ENCODE measurements at regions not wholly inside any gene's neighbourhood (a gene's known extent, or its start where the extent isn't known, plus 50 kb on each side); places are given as distances from the start of the nearest gene placed in this dataset.

DNA sequence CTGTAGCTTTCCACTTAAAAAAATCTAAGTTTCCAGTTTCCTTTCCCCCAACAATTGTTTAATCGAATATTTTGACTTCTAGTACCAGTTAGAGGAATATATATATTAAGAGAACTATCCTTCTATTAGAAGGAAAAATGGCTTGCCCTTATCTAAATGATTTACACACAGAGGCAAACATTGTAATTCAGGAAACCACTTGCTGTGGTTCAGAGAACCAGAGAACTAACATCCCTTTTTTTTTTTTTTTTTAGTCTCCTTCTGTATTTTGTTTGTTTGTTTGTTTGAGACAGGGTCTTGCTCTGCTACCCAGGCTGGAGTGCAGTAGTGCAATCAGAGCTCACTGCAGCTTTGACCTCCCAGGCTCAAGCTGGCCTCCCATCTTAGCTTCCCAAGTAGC, 746.6 kb downstream of the VRK1 start:
- peak; percentile 15 for DNase-seq

DNA sequence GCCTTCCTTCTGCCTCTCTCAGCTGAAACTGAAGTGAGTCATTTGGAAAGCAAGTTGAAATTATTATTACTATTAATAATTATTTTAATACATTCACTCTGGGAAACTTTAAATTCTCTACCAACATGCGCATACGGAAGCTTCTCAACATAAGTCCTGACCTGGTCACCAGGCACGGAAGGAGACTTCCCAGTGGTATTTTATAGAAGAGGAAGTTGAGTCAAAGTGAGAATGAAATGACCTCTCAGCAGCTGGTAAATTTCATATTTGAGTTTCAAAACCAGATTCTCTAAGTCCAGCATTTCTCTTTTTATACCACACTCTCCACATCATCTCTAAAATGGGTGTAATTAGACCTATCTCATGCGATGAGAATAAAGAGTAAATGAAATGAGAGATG, 747.4 kb downstream of the VRK1 start:
- peak; percentile 91 for DNase-seq

DNA sequence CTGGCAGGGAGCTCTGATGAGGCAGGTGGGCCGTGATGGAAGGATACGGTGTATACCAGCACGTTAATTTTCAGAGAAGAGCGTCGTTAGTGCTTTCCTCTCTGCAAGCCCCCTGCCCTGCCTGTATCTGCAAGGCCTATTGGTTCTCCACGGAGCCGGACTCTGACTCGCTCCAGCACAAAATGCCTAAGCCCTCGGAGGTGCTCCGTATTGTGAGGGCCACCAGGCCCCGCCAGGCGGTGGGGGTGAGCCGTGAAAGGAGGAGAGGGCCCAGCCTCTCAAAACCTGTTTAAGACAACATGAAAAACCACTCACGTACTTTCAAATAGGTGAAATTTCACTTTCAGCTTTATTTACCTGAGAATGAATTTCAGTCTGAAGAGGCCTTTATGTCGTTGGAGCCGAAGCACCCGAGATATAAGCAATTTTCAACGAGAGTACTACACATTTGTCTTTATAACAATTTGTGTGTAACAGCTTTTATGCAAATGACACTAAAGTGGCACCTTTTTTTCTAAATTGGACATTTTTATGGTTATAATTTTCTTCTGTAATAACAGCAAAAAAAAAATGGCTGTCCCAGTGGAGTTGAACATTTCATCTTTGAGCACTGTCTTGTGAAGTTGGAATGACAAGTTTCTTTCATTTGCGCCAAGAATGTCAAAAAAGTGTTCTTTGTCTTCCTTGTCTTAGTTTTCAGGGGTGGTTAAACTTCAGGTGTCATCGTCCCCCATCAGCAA, 749.5 kb downstream of the VRK1 start:
- no peak for DNase-seq

DNA sequence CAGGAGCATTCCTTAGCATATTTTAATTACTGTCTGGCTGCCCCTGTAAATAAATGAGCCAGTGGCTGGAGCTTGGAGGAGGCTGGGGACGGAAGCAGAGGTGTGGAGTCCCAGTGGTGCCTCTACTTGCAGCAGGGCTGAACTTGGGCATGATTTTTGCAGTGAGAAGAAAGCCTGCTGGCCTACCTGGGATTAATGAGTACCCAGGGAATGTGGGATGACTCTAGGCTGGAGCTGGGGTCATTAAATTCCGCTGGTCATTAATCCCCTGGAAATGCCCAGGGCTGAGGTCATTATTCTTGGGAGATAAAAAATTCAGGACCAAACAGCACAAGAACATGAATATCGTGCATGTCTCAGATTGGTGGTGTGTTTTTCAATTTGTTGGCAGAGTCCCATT, 753.3 kb downstream of the VRK1 start:
- DNase-seq: no peak

DNA sequence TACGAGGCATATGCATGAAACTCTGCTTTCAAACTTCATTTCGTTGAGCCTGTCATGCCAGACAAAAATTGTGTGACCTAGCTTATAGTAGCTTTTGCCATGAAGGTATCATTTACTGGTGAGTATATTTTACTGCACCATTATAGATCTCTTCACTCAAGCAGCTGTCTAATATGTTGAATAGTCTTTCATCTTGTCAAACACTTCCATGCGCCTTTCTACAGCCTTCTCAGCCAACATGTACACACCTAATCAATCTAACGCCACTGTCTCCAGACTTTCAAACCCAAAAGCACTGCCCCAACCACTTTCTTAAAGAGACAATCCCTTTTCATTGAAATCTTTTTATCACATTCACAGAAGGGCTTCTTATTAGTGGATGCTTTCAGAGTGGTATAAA, 757.4 kb downstream of the VRK1 start:
- DNase-seq: no peak

DNA sequence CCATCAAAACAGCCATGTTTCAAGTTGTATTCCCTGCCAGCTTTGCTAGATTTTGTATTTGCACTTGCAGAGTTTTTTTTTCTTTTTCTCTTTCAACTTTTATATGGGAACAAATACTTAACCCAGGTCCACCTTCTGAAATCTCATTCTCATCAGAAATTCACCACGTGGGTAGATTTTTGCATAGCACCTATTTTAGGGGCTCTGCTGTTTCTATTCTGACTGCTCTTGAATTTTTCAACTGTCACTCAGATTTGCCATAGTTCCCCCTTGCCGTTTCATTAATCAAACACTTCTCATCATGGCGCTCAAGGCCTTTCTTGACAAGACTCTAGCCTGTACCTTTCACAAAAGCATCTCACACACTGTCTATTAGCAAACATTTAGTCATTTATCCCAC, 767.2 kb downstream of the VRK1 start:
- no peak for DNase-seq

DNA sequence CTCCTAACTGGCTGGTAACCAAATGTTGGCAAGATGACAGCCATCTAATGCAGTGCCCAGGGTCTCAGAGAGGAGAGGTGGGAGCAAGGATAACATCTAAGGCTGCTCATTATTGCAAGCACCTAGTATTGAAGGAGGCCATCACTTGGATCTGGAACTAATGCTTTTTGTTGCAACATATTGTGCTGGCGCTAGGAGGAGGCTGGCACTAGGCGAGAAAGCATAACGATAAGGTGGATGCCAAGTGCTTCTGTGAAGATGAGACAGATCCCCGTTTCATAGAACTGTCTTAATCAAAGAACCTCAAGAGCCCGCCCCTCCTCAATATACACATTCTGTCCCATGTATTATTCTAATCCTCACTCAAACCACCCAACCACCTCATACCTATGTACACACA, 774.0 kb downstream of the VRK1 start:
- DNase-seq: no peak

DNA sequence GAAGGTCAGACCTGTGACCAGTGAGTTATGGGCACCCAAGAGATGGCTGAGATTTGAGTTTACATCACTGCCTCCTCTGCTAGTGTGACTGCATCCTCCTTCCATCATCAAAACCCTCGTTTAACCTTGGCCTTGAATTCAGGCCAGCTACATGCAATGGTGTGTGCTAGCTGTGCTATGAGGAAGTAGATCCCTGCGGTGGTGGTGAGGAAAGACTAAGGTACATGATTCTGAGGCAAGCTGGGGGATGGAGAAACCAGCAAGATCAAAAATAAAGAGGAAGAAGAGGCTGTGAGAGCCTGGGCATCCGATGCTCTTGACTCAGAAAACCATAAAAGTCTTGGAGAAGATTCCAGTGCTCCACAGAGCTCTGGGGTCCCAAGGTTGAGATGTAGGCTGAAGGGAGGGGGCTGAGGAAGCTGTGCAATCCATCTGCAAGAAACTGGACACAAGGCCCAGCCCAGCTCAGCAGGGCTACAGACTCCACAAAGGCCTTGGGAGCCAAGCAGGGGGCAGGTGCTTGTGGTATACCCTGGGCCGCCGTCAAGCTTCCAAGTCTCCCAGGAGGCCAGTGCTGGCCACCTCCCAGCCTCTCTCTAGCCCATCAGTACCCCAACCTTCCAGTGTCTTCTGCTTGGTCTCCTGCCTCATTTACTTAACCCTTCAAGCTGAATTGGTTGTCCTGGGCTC, 774.8 kb downstream of the VRK1 start:
- DNase-seq: no peak

DNA sequence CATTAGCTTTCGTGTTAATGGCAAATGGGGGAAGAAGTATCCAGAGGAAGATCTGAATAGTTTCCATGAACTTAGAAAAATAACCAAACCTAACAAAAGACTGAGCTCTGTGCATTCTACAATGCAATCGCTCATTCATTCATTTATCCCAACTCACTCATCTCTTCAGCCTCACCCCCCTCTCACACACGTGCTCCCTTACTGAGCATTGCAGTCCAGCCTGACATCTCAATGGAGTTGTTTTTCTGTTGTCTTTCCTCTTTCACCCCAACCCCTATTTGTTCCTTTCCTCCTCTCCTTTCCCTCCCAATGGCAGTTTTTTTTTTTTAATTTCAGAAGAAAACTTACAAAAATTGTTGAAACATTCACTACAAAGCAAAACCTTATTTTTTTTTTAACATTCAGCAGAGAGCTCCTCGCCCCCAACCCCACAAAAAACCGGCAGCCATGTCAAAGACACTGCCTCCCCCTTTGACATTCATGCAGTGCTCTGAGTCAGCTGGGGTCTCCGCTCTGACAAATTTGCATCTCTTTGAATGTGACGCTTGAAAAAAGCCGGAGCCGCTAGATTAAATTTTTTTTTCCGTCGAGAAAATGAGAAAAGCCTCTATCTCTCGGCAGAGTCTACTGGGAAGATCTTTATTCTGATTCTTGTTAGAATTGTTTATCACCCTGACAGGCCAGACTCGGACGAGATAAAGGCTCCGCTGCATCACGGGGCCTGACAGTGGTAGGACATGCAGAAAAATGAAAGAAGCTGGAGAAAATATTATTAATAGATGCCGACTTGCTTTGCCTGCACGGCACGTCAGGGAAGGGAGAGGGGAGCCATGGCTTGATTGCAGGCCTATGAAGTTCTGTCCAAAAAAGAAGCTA, 775.6 kb downstream of the VRK1 start:
- no peak for DNase-seq

DNA sequence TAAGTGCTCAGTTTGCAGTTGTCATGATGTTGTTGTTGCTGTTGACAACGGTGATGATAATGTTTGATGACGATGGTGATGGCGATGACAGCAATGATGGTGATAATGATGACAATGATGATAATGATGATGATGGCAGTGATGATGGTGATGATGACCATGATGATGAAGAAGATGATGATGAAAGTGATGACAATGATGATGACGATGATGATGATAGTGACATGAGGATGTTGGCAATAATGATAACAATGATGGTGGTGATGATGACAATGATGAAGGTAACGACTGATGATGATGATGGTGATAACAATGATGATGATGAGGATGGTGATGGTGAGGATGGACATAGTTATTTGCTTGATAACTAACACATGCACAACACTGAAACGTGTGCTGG, 778.5 kb downstream of the VRK1 start:
- DNase-seq: no peak

DNA sequence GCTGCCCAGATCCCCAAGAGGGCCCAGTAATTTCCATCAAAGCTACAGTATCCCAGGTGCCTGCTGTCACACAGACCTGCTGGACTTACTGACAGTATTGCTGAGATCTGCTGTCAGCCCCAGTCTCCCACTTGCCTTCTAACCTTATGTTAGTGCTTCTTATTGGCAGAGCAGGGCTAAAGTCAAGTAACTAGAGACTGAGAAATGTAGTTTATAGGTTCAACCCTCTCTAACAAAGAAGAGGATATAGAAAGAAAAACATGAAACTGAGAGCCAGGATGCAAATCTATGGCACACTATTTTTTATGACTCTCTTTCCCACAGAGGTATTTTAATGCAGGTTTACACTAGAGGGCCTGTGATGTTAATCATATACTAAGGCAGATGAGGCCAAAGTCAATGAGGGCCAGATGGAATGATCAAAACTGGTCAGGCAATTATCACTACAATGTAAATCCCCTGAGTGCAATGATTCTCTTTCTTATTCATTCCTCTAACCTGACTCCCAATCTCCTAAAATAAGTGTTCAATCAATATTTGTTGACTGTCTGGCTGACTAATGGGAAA, 781.9 kb downstream of the VRK1 start:
- no peak for DNase-seq

DNA sequence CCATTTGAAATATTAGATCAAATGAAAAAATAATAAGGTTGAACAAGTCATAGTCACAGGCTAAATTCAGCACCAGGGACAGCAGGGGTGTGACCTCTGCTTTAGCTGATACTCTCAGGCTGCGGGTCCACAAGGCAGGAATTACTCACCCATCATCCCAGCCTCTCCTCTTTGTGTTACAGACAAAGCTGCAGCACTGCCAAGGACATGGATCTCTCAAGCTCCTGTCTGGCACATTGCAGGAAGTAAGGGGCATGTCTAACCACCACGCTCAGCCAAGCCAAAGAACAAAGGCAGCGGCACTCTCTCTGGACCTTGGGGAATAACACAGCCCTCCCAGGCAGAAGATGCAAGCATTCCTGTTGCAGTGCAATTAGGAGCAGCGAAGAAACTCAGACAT, 783.8 kb downstream of the VRK1 start:
- DNase-seq: no peak

DNA sequence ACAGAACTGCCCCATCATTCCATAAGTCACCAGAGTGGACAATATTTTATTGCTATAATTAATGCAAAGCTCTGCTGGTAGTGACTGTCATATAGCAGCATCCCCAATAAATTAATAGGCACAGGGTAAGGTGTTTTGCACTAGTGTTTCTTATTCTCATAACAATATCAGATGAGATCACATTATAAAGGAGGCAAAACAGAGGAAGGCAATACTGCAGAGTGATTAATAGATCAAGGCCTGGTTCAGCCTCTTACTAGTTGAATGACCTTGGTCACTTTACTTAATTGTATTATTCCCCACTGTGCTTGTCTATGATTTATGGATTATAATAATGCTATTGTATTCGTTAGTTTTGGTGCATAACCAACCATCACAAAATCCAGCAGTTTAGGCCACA, 784.8 kb downstream of the VRK1 start:
- no peak for DNase-seq

DNA sequence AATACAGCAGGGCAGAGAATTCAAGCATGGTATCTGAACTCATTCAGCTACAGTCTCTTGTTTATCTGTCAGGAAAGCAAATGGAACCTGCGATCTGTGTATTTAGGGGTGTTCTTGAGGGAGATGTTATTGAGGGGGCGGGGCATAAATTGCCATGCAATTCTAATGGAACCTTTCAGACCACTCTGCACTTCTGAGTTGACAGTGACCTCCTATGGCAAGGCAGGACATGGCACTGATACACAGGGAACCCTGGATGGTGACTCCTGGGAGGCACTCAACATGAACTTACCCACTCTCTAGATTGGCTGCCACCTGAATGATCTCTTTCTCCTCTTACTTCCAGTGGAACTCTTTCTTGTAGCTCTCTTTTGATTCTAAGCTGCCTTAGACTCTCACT, 787.3 kb downstream of the VRK1 start:
- peak; percentile 1 for DNase-seq

DNA sequence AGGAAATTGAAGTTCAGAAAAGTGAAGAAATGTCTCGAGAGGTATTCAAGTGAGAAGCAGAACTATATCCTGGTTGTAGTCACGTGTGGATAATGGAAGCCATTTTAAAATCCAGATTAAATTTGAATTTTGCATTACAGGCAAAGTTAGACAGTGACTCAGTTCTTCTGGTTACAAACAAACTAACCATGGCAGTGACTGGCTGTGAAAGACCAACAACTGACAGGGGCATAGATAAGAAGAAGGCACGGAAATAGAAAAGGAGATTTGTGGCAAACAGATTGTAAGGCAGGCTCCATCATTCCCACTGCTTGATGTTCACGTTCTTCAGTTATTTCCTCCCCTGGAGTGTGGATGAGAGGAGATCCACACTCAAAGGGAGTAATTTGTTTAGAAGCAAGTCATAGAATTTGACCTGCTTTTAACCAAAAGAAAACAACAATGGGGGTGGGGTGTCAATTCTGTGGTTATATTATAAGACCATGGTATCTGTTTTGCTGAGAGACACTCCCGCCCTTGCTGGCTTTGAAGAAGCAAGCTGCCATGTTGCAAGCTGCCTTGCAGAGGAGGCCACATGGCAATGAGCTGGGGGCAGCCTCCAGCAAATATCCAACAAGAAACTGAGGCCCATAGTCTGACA, 795.3 kb downstream of the VRK1 start:
- DNase-seq: no peak

DNA sequence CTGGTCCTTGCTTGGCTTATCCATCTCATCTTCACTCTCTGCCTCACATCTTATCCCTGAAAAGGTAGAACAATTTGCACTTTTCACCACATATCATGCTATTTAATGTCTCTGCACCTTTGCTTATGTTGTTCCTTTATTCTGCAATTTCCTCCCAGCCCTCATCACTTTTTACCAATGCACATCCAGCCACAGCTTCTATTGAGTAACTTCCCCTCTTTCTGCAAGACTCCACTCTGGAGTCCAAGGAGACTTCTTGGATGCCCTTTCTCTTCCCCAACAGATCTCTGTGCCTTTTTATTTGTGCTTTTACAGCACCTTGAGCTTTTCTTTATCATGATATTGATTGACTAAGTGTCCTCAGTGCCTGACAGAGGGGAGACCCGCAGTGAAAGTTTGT, 797.1 kb downstream of the VRK1 start:
- DNase-seq: no peak

DNA sequence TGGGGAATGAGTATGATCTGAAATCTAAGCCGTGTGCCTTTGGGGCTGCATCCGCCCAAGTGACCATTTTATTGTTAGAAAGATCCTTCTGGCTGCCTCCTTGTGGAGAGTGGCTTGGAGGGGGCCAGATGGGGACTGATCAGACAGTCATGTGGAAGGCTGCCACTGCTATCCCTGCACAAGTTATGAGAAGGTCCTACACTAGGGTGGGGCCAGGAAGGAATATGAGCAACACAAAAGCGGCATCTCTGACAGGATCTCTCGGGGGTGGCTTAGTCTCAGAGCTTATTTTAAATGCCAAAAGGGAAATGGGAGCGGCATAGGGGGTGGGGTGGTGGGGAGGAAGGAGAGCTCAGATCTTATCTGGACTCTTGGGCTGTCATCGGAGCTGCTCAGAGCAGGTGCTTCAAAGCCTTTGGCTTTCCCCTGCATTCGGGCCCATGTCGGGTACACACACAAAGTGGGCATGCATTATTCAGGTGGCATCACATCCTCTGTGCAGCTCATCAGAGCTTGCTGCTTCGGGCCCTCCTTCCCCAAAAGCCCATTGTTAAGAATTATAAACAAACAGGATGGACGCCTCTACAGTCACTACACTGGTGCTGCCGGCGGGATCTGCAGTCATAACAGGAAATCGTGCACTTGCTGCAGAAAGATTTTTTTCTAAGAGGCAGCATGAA, 805.4 kb downstream of the VRK1 start:
- DNase-seq: no peak

DNA sequence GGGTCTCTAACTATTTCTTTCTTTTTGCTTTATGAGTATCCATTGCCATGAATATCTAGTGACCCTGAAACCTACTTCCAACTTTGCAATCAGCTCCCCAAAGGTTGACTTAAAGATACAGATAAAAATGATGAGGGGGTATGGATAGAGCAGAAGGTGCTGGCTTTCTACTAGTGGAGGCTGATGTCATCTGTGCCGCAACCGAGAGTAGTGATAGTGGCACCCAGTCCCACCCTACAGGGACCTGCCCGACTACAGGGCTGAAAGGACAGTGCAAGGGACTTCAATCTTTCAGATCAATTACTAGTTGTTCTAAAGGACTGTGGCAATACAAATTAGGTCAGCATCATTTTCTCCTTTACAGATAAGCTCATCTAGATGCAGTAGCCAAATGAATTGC, 806.0 kb downstream of the VRK1 start:
- no peak for DNase-seq

DNA sequence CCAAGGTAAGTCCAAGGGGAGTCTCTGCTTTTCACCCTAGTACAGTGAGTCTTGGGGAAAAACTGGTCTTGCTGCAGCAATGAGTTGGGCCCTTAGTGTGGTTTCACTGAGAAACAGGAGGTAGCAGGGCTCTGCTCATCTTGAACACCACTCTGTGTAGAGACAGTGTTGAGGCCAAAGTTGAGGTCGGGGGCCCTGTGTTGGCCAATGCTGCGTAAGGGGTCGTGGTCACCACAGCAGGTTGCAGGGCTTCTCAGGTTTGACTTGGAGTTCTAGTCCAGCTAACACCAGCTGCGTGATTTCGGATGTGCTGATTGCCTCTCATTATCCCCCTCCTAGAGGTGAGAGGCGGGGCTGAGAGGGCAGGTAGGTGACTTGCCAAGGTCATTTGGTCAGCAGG, 807.5 kb downstream of the VRK1 start:
- DNase-seq: no peak

DNA sequence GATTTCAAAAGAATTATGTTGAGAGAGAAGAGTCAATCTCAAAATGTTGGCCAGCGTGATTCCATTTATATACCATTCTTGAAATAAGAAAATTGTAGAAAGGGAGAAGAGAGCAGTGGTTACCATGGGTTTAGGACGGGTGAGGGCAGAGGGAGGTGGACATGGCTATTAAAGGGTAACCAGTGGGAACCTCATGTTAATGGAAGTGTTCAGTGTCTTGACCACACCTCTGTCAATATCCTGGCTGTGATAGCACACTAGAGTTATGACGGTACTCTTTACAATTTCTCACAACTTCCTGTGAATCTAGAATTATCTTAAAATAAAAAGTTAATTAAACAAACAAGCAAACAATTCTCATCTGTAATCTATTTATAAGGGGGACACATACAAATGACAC, 821.2 kb downstream of the VRK1 start:
- no peak for DNase-seq

DNA sequence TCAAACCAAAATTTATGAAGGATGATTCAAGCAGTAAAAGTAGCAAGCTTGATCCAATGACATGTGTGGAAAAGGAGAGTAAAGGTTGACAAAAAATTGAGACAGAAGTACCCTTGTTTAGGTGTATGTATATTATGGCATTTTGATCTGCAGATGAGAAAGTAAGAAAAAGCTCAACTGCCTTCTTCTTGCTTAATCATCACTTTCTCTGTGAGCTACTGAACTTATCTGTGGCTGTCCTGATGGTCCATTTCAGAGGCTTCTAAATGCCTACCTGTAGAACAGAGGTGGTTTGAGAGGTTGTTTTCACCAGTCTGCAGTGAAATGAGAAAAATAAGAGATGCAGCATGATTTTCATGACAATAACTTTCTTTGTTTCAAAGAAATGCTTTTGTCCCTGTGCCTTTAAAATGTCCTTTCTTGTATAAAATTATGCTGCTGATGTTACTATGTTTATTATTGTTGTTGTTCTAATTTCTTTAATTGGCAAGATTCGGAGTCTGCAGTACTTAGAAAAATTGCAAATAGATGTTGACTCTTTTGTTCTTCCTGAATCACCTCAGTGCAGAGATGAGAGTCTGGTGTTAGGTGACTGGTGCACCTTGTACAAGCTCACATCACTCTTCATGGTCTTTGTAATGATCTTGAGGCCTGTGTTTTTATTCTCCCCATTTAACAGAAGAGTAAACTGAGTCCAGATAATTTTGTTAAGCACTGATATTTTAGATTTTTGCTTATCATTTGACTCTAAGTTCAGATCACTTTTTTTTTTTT, 821.9 kb downstream of the VRK1 start:
- no peak for DNase-seq

DNA sequence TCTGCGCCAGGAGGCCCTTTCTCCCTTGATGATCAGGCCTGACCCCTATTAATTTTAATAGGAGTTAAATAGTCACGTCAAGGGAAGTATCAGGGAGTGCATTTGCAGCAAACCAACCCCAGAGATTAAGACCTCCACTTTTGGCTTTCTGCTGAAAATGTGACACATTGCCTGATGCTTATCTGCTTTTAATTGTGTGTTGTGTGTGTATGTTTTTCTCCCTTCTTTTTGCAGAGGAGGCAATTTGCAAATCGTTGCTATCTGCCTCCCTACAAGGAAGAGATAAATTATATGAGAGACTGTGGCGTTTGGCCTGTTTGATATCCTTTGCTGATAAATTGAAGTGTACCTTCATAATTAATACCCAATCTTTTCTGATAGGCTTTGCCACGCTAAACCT, 822.9 kb downstream of the VRK1 start:
- no peak for DNase-seq

Data from suppressor macrophage treated with lipopolysaccharide for 4 hours (primary cell).